K562 (cell line): ENCODE measurements at regions not wholly inside any gene's neighbourhood (a gene's known extent, or its start where the extent isn't known, plus 50 kb on each side); places are given as distances from the start of the nearest gene placed in this dataset.

Experiments used
- ATAC-seq: fragments of 200-7000 bp; cut with Tn5 transposase; 3 replicates; pipeline ENCODE4 v1.9.1; 2020; ENCODE audit warnings: moderate library complexity
- BruUV-seq: library from RNA; stranded (reverse); fragments of 400-500 nt; replicated peaks from 2 replicates; lab custom pipeline; 2021; lab: Mats Ljungman, UMichigan
- CTCF ChIA-PET: fragments of 300-600 bp; formaldehyde crosslinking; extraction: SDS; loops from one replicate; lab custom pipeline; 2021; ENCODE audit warnings: low intra/inter-chr PET ratio; lab: Yijun Ruan, JAX
- POLR2A ChIA-PET: fragments of 300-600, 350-650 bp; sonication (Branson Sonifier 250); formaldehyde crosslinking; extraction: SDS; loops from one replicate; lab custom pipeline; 2021; ENCODE audit warnings: antibody characterized with exemption, inconsistent platforms; lab: Yijun Ruan, JAX
- DNase-seq, 4 experiments: peaks; one replicate each; pipeline versions ENCODE4 v3.0.0 to v3.0.0-alpha.2; 2011 to 2018; ENCODE audit warnings: low spot score in 3 of 4, mixed read lengths in 3 of 4; ENCODE audit errors: extremely low read depth in 1 of 4
- FAIRE-seq: peaks from 2 replicates; lab custom pipeline; 2011; peaks lifted over from hg19 to GRCh38; lab: Jason Lieb, UNC
- H2AFZ ChIP-seq: 2 replicates; pipeline ENCODE4 v1.6.0; 2011; ENCODE audit warnings: low read depth, low read length, control low read depth, inconsistent platforms
- H3K27ac ChIP-seq: fragments of 200-600 bp; 3 replicates; pipeline ENCODE4 v1.8.0; 2011; ENCODE audit warnings: low read depth, mild to moderate bottlenecking, control low read depth, inconsistent platforms, low read length, moderate library complexity, mixed read lengths; ENCODE audit errors: extremely low read depth
- H3K27me3 ChIP-seq, 2 experiments: fragments of 300-600 bp in 1 of 2; 2 replicates in 1 of 2; 3 replicates in 1 of 2; pipeline versions ENCODE4 v1.6.0 to v1.8.0; 2011; ENCODE audit warnings: inconsistent platforms in 2 of 2, low read length in 2 of 2, mild to moderate bottlenecking in 1 of 2, mixed read lengths in 1 of 2, moderate library complexity in 1 of 2; ENCODE audit not compliant: control insufficient read depth in 2 of 2, insufficient read depth in 2 of 2
- H3K36me3 ChIP-seq: fragments of 300-600 bp; 3 replicates; pipeline ENCODE4 v1.8.0; 2011; ENCODE audit warnings: mild to moderate bottlenecking, low read length, inconsistent platforms; ENCODE audit not compliant: control insufficient read depth, insufficient read depth
- H3K4me1 ChIP-seq, 2 experiments: fragments of 200-600 bp in 1 of 2; replicated peaks in 1 of 2; 2 replicates in 1 of 2; 3 replicates in 1 of 2; pipeline versions ENCODE4 v1.5.1 to v1.8.0; 2011; ENCODE audit warnings: inconsistent platforms in 2 of 2, low read length in 2 of 2, mild to moderate bottlenecking in 1 of 2, mixed read lengths in 1 of 2, moderate library complexity in 1 of 2; ENCODE audit not compliant: control insufficient read depth in 2 of 2, insufficient read depth in 2 of 2
- H3K4me2 ChIP-seq: 2 replicates; pipeline ENCODE4 v1.6.1; 2011; ENCODE audit warnings: low read length, control low read depth, inconsistent platforms, mixed read lengths; ENCODE audit not compliant: insufficient read depth
- H3K4me3 ChIP-seq: fragments of 200-600 bp; sonication (generic), shearing (Covaris generic); 2 replicates; pipeline ENCODE4 v1.5.1; 2016; ENCODE audit warnings: control low read depth, inconsistent platforms
- H3K79me2 ChIP-seq: fragments of 200-600 bp; 3 replicates; pipeline ENCODE4 v1.8.0; 2011; ENCODE audit warnings: low read length, inconsistent platforms; ENCODE audit not compliant: control insufficient read depth, insufficient read depth
- H3K9ac ChIP-seq, 2 experiments: 2 replicates each; pipeline versions ENCODE4 v1.6.0 to v1.6.1; 2011; ENCODE audit warnings: low read depth in 2 of 2, low read length in 2 of 2, control low read depth in 1 of 2, inconsistent platforms in 1 of 2, mild to moderate bottlenecking in 1 of 2, mixed read lengths in 1 of 2; ENCODE audit not compliant: insufficient read depth in 1 of 2
- H3K9me1 ChIP-seq: one replicate; pipeline ENCODE4 v1.6.0; 2011; ENCODE audit warnings: inconsistent platforms, mild to moderate bottlenecking, low read length, moderate library complexity; ENCODE audit not compliant: control insufficient read depth, insufficient read depth
- H3K9me3 ChIP-seq: replicated peaks from 2 replicates; pipeline ENCODE4 v1.5.1; 2011; ENCODE audit warnings: low read depth, low read length, inconsistent platforms; ENCODE audit not compliant: control insufficient read depth, insufficient read depth
- H4K20me1 ChIP-seq: replicated peaks from 2 replicates; pipeline ENCODE4 v1.6.1; 2011; ENCODE audit warnings: low read length, inconsistent platforms, mixed read lengths; ENCODE audit not compliant: control insufficient read depth, insufficient read depth
- CTBP1 ChIP-seq: fragments of 450-650 bp; IDR thresholded peaks from 2 replicates; pipeline ENCODE4 v1.6.1; 2016; ENCODE audit warnings: borderline replicate concordance
- SREBF2 ChIP-seq: sonication (generic); formaldehyde crosslinking; IDR thresholded peaks from 2 replicates; pipeline ENCODE4 v1.4.0; 2020; ENCODE audit warnings: mild to moderate bottlenecking, missing genetic modification reagents
- ZNF444 ChIP-seq: fragments of 250-450 bp; sonication (Bioruptor Pico); IDR thresholded peaks from 2 replicates; pipeline ENCODE4 v1.4.0; 2020; ENCODE audit warnings: mild to moderate bottlenecking, moderate library complexity
- WGBS: fragments of 100-300 bp; shearing (Covaris generic); methylation state at CpG from one replicate; pipeline ENCODE4 v1.1.6; 2016; ENCODE audit warnings: low coverage, mixed read lengths; ENCODE audit not compliant: insufficient coverage; ENCODE audit errors: missing lambda C conversion rate; 5-methylcytosine and 5-hydroxymethylcytosine counted together
- in situ Hi-C: fragments of 300-500 bp; cut with MboI; formaldehyde crosslinking; loops from 4 replicates; pipeline ENCODE4 v1.15.0; 2018; ENCODE audit warnings: inconsistent platforms, mixed read lengths
- intact Hi-C: fragments of 100-400 bp; cut with micrococcal nuclease; formaldehyde crosslinking; loops from 2 replicates; pipeline ENCODE4 v1.14.2; 2022
- TF ChIP-seq, protein P1 (sequence below): sonication (generic); formaldehyde crosslinking; IDR thresholded peaks from 2 replicates; pipeline ENCODE4 v1.4.0; 2020; ENCODE audit warnings: mild to moderate bottlenecking, missing genetic modification reagents
- TF ChIP-seq, protein P2 (sequence below): fragments of 250-450 bp; sonication (Bioruptor Pico); IDR thresholded peaks from 2 replicates; pipeline ENCODE4 v1.4.0; 2020; ENCODE audit warnings: mild to moderate bottlenecking, moderate library complexity

DNA sequence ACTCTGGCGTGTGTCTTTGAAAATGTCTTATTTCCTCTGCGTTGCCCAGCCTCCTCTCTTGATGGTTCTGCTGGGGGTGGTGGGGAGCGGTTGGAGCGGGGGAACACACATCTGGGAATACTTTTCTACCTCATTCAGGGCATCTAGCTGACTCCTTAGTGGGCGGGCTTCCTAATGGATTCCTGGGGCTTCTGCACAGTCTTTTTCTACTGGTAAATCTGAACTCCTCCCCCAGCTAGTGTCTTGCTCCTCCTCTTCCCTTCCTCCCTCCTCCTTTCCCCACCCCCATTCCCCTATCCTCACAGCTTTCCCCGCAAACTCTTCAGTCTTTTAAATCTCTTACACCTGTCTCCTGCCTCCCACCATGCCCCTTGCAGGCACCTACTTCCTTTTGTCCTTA lies 74.4 kb downstream of the PRL start:
- WGBS = 2% methylated on average over 6 of the region's 6 CpGs

More for the DNA sequence above, 74.4 kb downstream of the PRL start:
- Histone ChIP-seq H3K36me3 (no peaks in the 10 kb centered on the region), H3K27me3 (no peaks in the 10 kb centered on the region), H2AFZ (no peak overlapping the region), H3K4me1 (no peaks in the 10 kb centered on the region), H3K79me2 (no peaks in the 10 kb centered on the region), H3K27ac (no peak overlapping the region), H4K20me1 (no peaks in the 10 kb centered on the region), H3K4me3 (no peak overlapping the region), H3K9me3 (no peaks in the 10 kb centered on the region), H3K9ac (no peak overlapping the region), H3K4me2 (no peak overlapping the region), H3K9me1 (no peaks in the 10 kb centered on the region)
- ChIA-PET CTCF (no interaction called here), POLR2A (no interaction called here)
- no peak for DNase-seq
- intact Hi-C loops = no loop called here
- FAIRE-seq = no peak
- ATAC-seq = no peak
- TF ChIP-seq SREBF2 (CRISPR knock-in tag) = no peak
- no peak for TF ChIP-seq CTBP1
- TF ChIP-seq, protein P1, sequence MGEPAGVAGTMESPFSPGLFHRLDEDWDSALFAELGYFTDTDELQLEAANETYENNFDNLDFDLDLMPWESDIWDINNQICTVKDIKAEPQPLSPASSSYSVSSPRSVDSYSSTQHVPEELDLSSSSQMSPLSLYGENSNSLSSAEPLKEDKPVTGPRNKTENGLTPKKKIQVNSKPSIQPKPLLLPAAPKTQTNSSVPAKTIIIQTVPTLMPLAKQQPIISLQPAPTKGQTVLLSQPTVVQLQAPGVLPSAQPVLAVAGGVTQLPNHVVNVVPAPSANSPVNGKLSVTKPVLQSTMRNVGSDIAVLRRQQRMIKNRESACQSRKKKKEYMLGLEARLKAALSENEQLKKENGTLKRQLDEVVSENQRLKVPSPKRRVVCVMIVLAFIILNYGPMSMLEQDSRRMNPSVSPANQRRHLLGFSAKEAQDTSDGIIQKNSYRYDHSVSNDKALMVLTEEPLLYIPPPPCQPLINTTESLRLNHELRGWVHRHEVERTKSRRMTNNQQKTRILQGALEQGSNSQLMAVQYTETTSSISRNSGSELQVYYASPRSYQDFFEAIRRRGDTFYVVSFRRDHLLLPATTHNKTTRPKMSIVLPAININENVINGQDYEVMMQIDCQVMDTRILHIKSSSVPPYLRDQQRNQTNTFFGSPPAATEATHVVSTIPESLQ = no peak
- TF ChIP-seq, protein P2, sequence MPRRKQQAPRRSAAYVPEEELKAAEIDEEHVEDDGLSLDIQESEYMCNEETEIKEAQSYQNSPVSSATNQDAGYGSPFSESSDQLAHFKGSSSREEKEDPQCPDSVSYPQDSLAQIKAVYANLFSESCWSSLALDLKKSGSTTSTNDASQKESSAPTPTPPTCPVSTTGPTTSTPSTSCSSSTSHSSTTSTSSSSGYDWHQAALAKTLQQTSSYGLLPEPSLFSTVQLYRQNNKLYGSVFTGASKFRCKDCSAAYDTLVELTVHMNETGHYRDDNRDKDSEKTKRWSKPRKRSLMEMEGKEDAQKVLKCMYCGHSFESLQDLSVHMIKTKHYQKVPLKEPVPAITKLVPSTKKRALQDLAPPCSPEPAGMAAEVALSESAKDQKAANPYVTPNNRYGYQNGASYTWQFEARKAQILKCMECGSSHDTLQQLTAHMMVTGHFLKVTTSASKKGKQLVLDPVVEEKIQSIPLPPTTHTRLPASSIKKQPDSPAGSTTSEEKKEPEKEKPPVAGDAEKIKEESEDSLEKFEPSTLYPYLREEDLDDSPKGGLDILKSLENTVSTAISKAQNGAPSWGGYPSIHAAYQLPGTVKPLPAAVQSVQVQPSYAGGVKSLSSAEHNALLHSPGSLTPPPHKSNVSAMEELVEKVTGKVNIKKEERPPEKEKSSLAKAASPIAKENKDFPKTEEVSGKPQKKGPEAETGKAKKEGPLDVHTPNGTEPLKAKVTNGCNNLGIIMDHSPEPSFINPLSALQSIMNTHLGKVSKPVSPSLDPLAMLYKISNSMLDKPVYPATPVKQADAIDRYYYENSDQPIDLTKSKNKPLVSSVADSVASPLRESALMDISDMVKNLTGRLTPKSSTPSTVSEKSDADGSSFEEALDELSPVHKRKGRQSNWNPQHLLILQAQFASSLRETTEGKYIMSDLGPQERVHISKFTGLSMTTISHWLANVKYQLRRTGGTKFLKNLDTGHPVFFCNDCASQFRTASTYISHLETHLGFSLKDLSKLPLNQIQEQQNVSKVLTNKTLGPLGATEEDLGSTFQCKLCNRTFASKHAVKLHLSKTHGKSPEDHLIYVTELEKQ (CRISPR knock-in tag) = no peak
- no peak for TF ChIP-seq ZNF444
- in situ Hi-C loops = no loop called here
- BruUV-seq = no TSS peak
